GM21526 (cell line): ENCODE measurements at regions not wholly inside any gene's neighbourhood (a gene's known extent, or its start where the extent isn't known, plus 50 kb on each side); places are given as distances from the start of the nearest gene placed in this dataset.
"Not testable (repeated sequence)": the region's sequence is repeated elsewhere in the genome, so short reads cannot be mapped to it uniquely, and the experiment has no call there.

ENCODE experiments used
- ATAC-seq: cut with Tn5 transposase; IDR thresholded peaks from one replicate; pipeline ENCODE4 v1.9.1; 2021; ENCODE audit warnings: moderate library complexity; ENCODE audit not compliant: unreplicated experiment, low FRiP score

GRCh38 chr15:20245856-20246255 is 295.7 kb downstream of the GOLGA6L6 start:
- ATAC-seq = not testable (repeated sequence)

GRCh38 chr15:20244792-20245191 is 296.8 kb downstream of the GOLGA6L6 start:
- not testable (repeated sequence) for ATAC-seq

- not testable (repeated sequence) for ATAC-seq
These were observed 297.9 kb downstream of the GOLGA6L6 start for GRCh38 chr15:20243486-20244240.

GRCh38 chr15:20240366-20240917 is 301.2 kb downstream of the GOLGA6L6 start:
- ATAC-seq = not testable (repeated sequence)

GRCh38 chr15:20239186-20239585 is 302.4 kb downstream of the GOLGA6L6 start:
- ATAC-seq = not testable (repeated sequence)

GRCh38 chr15:20237256-20238020 is 304.2 kb downstream of the GOLGA6L6 start:
- ATAC-seq = not testable (repeated sequence)

GRCh38 chr15:20235728-20236127 is 305.9 kb downstream of the GOLGA6L6 start:
- ATAC-seq = not testable (repeated sequence)

- not testable (repeated sequence) for ATAC-seq
These were observed 307.5 kb downstream of the GOLGA6L6 start for GRCh38 chr15:20234006-20234540.

- ATAC-seq = not testable (repeated sequence)
These were observed 309.1 kb downstream of the GOLGA6L6 start for GRCh38 chr15:20232457-20232856.

- ATAC-seq = not testable (repeated sequence)
These were observed 310.9 kb downstream of the GOLGA6L6 start for GRCh38 chr15:20230656-20231055.

- not testable (repeated sequence) for ATAC-seq
These were observed 312.8 kb downstream of the GOLGA6L6 start for GRCh38 chr15:20228791-20229190.

- not testable (repeated sequence) for ATAC-seq
These were observed 314.3 kb downstream of the GOLGA6L6 start for GRCh38 chr15:20227119-20227853.

- ATAC-seq = not testable (repeated sequence)
These were observed 315.1 kb downstream of the GOLGA6L6 start for GRCh38 chr15:20226531-20226930.

- not testable (repeated sequence) for ATAC-seq
These were observed 320.5 kb downstream of the GOLGA6L6 start for GRCh38 chr15:20221063-20221462.

GRCh38 chr15:20219171-20219570 is 322.4 kb downstream of the GOLGA6L6 start:
- ATAC-seq = not testable (repeated sequence)

- ATAC-seq = not testable (repeated sequence)
These were observed 325.9 kb downstream of the GOLGA6L6 start for GRCh38 chr15:20215700-20216099.

GRCh38 chr15:20214101-20214500 is 327.5 kb downstream of the GOLGA6L6 start:
- ATAC-seq = not testable (repeated sequence)

- not testable (repeated sequence) for ATAC-seq
These were observed 330.1 kb downstream of the GOLGA6L6 start for GRCh38 chr15:20211508-20211907.

GRCh38 chr15:20209973-20210372 is 331.6 kb downstream of the GOLGA6L6 start:
- not testable (repeated sequence) for ATAC-seq

- not testable (repeated sequence) for ATAC-seq
These were observed 334.0 kb downstream of the GOLGA6L6 start for GRCh38 chr15:20207607-20208006.
